Suprapubic skin (tissue), 4 donors: ENCODE measurements at regions not wholly inside any gene's neighbourhood (a gene's known extent, or its start where the extent isn't known, plus 50 kb on each side); places are given as distances from the start of the nearest gene placed in this dataset.
"Not testable (repeated sequence)": the region's sequence is repeated elsewhere in the genome, so short reads cannot be mapped to it uniquely, and the experiment has no call there.

ENCODE experiments used
- DNase-seq, 2 donors: peaks; one replicate each; pipeline ENCODE4 v3.0.0-alpha.2; 2019; ENCODE audit warnings: low spot score in 2 of 2
- H3K27ac ChIP-seq: fragments of 200-600 bp; sonication (generic); one replicate; pipeline ENCODE4 v1.5.1; 2019
- H3K27me3 ChIP-seq: fragments of 200-600 bp; sonication (generic); one replicate; pipeline ENCODE4 v1.5.1; 2019
- H3K36me3 ChIP-seq: fragments of 200-600 bp; sonication (generic); one replicate; pipeline ENCODE4 v1.5.1; 2019
- H3K4me1 ChIP-seq: fragments of 200-600 bp; sonication (generic); one replicate; pipeline ENCODE4 v1.5.1; 2019
- H3K4me3 ChIP-seq: fragments of 200-600 bp; sonication (generic); one replicate; pipeline ENCODE4 v1.5.1; 2019; ENCODE audit warnings: mild to moderate bottlenecking
- H3K9me3 ChIP-seq: fragments of 200-600 bp; sonication (generic); one replicate; pipeline ENCODE4 v1.5.1; 2019
- EP300 ChIP-seq: sonication (generic); formaldehyde crosslinking; IDR thresholded peaks from one replicate; pipeline ENCODE4 v1.6.1; 2017; ENCODE audit warnings: antibody characterized with exemption
- POLR2A ChIP-seq, 2 donors: fragments of 450-650 bp; IDR thresholded peaks; one replicate each; pipeline ENCODE4 v1.6.1; 2017; ENCODE audit warnings: antibody characterized with exemption in 2 of 2, mild to moderate bottlenecking in 2 of 2, moderate library complexity in 2 of 2
- POLR2AphosphoS5 ChIP-seq, 3 donors: sonication (generic); formaldehyde crosslinking; IDR thresholded peaks; one replicate each; pipeline ENCODE4 v1.6.1; 2017; ENCODE audit warnings: antibody characterized with exemption in 3 of 3
- WGBS: methylation state at CpG from one replicate; pipeline ENCODE4 v1.1.5; 2018; 5-methylcytosine and 5-hydroxymethylcytosine counted together
- TF ChIP-seq, protein P1 (sequence below), 2 donors: fragments of 200-600 bp in 1 of 2; fragments of 450-650 bp in 1 of 2; sonication (generic) in 1 of 2; IDR thresholded peaks; one replicate each; pipeline ENCODE4 v1.5.1; 2016 to 2019; ENCODE audit warnings: antibody characterized with exemption in 2 of 2, mild to moderate bottlenecking in 1 of 2, moderate library complexity in 1 of 2

DNA sequence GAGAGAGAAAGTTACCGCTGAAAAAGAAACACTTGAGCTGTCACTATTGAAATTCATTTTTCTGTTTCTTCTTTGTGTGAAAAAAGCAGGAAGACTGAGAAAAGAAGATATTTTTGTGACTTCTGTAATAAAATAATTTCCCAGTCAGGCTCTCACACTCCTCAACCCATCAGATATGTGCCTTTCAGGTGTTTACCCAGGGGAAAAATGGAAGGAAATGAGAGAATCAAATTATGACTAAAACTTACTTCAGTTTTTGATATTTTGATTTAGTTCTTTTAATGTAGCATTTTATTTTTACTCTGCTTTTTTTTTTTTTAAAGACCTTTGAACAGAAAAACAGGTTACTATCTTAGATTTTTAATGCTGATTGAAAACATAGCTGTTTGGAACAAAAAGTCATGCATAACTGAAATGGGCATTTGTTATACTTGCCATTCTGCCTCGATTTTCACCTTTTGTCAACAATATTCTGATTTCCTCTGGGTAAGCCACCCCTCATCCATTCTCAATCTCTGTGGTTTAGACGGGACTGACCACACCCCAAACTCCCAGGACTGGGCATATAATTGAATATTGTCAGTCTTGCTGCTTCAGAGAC lies 133.2 kb upstream of the KRR1 start:
- H3K4me1 ChIP-seq = no peaks in the 10 kb centered on the region
- H3K27me3 ChIP-seq = no peaks in the 10 kb centered on the region
- 70% methylated on average over 3 of the region's 3 CpGs for WGBS
- TF ChIP-seq EP300 (no peak), POLR2AphosphoS5 (IDR thresholded peaks at IDR 0.05) (no peak), POLR2A (IDR thresholded peaks at IDR 0.05) (no peak)
- TF ChIP-seq, protein P1, sequence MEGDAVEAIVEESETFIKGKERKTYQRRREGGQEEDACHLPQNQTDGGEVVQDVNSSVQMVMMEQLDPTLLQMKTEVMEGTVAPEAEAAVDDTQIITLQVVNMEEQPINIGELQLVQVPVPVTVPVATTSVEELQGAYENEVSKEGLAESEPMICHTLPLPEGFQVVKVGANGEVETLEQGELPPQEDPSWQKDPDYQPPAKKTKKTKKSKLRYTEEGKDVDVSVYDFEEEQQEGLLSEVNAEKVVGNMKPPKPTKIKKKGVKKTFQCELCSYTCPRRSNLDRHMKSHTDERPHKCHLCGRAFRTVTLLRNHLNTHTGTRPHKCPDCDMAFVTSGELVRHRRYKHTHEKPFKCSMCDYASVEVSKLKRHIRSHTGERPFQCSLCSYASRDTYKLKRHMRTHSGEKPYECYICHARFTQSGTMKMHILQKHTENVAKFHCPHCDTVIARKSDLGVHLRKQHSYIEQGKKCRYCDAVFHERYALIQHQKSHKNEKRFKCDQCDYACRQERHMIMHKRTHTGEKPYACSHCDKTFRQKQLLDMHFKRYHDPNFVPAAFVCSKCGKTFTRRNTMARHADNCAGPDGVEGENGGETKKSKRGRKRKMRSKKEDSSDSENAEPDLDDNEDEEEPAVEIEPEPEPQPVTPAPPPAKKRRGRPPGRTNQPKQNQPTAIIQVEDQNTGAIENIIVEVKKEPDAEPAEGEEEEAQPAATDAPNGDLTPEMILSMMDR (IDR thresholded peaks at IDR 0.05) = no peak
- H3K36me3 ChIP-seq = no peaks in the 10 kb centered on the region
- no peaks in the 10 kb centered on the region for H3K9me3 ChIP-seq
- no peak overlapping the region for H3K4me3 ChIP-seq
- H3K27ac ChIP-seq = no peak overlapping the region
- no peak for DNase-seq

DNA sequence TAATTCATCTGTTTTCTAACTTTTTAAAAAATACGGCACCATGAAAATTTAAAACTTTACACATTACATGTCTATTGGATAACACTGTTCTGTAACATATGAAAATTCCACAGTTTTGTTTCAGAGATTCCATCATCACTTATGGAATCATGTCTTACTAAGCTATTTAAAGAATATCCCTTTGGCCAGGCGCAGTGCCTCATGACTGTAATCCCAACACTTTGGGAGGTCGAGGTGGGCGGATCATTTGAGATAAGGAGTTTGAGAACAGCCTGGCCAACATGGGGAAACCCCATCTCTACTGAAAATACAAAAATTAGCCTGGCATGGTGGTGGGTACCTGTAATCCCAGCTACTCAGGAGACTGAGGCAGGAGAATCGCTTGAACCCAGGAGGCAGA lies 131.7 kb upstream of the KRR1 start:
- H3K27ac ChIP-seq, DNase-seq, H3K27me3 ChIP-seq, H3K4me3 ChIP-seq, H3K9me3 ChIP-seq, H3K36me3 ChIP-seq, H3K4me1 ChIP-seq: not testable (repeated sequence)
- 92% methylated on average over 5 of the region's 5 CpGs for WGBS

DNA sequence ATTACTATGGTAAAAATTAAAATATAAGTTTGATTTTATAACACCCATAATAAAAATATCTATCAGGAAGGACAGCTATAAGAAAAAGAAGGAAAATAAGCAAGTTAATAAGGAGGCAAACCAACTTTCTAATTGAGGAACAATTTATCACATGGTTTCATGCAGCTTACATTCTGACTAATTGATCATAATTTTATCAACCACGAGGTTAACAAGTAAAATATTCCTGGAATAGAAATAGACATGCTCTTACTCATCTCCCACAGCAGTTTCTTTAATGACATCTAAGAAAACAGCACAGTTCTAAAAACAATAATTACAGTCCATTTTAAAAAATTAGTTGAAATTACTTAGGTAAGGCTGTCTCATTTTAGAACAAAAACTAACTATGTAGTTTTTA lies 130.8 kb upstream of the KRR1 start:
- H3K9me3 ChIP-seq = no peaks in the 10 kb centered on the region

DNA sequence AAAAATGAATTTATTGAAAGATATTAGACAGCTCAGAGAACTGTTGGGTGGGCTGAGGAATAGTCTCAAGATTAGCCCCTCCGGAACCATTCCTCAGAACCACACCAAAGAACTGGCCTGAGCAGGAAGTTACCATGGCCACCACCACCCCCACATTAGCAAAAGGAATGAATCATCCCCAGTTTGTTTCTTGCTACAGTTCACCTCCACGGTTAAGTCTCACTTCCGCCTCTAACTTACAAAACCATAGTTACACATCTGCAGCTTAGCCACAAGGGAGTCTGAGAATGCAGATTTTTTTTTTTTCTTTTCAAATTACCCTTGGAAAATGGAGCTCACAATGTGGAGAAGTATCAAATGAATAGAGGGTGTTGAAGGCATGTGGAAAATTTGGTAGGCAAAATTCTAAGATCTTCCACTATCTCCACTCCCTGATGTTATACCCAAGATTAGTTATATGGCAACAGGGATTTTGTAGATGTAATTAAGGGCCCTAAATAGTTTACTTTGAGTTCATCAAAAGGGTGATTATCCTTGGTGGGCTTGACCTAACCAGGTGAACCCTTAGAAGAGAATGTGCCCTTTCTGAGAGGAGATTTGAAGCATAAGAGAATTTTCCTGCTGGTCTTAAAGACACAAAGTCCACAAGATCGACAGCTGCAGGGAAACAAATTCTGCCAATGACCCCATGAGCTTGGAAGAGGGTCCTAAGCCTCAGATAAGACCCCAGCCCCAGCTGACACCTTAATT lies 129.8 kb upstream of the KRR1 start:
- DNase-seq = no peak
- H3K4me1 ChIP-seq = no peaks in the 10 kb centered on the region
- no peak overlapping the region for H3K27ac ChIP-seq
- WGBS = 70% methylated on average over 4 of the region's 4 CpGs
- H3K4me3 ChIP-seq = no peak overlapping the region
- H3K27me3 ChIP-seq = no peaks in the 10 kb centered on the region
- no peak for TF ChIP-seq POLR2AphosphoS5 (IDR thresholded peaks at IDR 0.05)
- H3K9me3 ChIP-seq = no peaks in the 10 kb centered on the region
- H3K36me3 ChIP-seq = no peaks in the 10 kb centered on the region

More for the DNA sequence above, 130.8 kb upstream of the KRR1 start:
- WGBS = 21% methylated on average over 1 of the region's 1 CpG
- Histone ChIP-seq H3K4me3 (no peak overlapping the region), H3K27me3 (no peaks in the 10 kb centered on the region), H3K36me3 (no peaks in the 10 kb centered on the region), H3K27ac (no peak overlapping the region), H3K4me1 (no peaks in the 10 kb centered on the region)
- no peak for DNase-seq
- TF ChIP-seq POLR2AphosphoS5 (IDR thresholded peaks at IDR 0.05) (no peak), EP300 (no peak), POLR2A (IDR thresholded peaks at IDR 0.05) (no peak)
- TF ChIP-seq, protein P1 (IDR thresholded peaks at IDR 0.05) = no peak

DNA sequence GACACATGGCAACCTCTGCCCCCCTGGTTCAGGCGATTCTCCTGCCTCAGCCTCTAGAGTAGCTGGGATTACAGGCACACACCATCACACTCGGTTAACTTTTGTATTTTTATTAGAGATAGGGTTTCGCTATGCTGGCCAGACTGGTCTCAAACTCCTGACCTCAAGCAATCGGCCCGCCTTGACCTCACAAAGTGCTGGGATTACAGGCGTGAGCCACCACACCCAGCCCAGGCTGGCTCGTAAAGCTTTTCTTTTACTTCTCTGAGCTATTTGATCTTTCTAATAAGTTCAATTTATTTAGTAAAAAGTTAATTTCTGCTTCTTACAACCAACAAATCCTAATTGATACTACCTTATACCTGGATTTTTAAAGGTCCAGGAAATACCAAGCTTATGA lies 127.4 kb upstream of the KRR1 start:
- no peaks in the 10 kb centered on the region for H3K36me3 ChIP-seq
- DNase-seq = no peak
- H3K4me1 ChIP-seq = no peaks in the 10 kb centered on the region
- H3K9me3 ChIP-seq = no peaks in the 10 kb centered on the region
- WGBS = 91% methylated on average over 7 of the region's 7 CpGs
- H3K4me3 ChIP-seq = no peak overlapping the region
- no peaks in the 10 kb centered on the region for H3K27me3 ChIP-seq
- TF ChIP-seq POLR2A (IDR thresholded peaks at IDR 0.05) = no peak
- TF ChIP-seq EP300 = no peak
- TF ChIP-seq POLR2AphosphoS5 (IDR thresholded peaks at IDR 0.05) = no peak
- TF ChIP-seq, protein P1 (IDR thresholded peaks at IDR 0.05) = no peak
- no peak overlapping the region for H3K27ac ChIP-seq

DNA sequence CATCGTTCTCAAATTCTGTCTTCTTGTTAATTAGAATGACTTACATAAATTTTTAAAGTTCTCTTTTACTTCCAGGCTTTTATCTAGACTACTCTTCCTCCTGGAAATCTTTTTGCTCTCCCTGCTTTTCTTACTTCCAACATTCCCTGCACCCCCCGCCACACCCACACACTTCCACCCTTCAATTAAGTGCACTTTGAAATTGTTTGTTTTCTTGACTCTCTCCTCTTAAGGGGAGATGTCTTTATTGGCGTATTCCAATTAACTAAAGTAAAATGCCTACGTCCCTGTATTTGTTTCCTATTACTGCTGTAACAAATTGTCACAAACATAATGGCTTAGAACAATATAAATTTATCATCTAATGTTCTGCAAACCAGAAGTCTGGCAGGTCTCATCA lies 125.2 kb upstream of the KRR1 start:
- no peaks in the 10 kb centered on the region for H3K27me3 ChIP-seq
- H3K4me3 ChIP-seq = no peak overlapping the region
- H3K27ac ChIP-seq = no peak overlapping the region
- H3K36me3 ChIP-seq = no peaks in the 10 kb centered on the region
- WGBS = 95% methylated on average over 4 of the region's 4 CpGs
- H3K4me1 ChIP-seq = no peaks in the 10 kb centered on the region
- no peaks in the 10 kb centered on the region for H3K9me3 ChIP-seq
- TF ChIP-seq POLR2A (IDR thresholded peaks at IDR 0.05) (no peak), POLR2AphosphoS5 (IDR thresholded peaks at IDR 0.05) (no peak), EP300 (no peak)
- TF ChIP-seq, protein P1 (IDR thresholded peaks at IDR 0.05) = no peak
- no peak for DNase-seq
